ENCODE measurements at regions not wholly inside any gene's neighbourhood (a gene's known extent, or its start where the extent isn't known, plus 50 kb on each side); places are given as distances from the start of the nearest gene placed in this dataset.

GRCh38 chr4:96986816-96987215 is 1146.9 kb downstream of the PDHA2 start:
- TF ChIP-seq CTCF (conservative IDR thresholded peaks at IDR 0.05; ENCODE audit: low read depth): no peak
- ChIA-PET POLR2A (ENCODE audit: low non-redundant PET) (no interaction called here), CTCF (no interaction called here)
- DNase-seq (ENCODE audit: low spot score): no peak
- no peak overlapping the region for H3K27ac ChIP-seq

GRCh38 chr4:96991083-96991482 is 1151.2 kb downstream of the PDHA2 start:
- ChIA-PET CTCF (no interaction called here), POLR2A (ENCODE audit: low non-redundant PET) (no interaction called here)
- DNase-seq (ENCODE audit: low spot score): no peak
- H3K27ac ChIP-seq: no peak overlapping the region
- TF ChIP-seq CTCF (conservative IDR thresholded peaks at IDR 0.05; ENCODE audit: low read depth): no peak

- TF ChIP-seq CTCF (conservative IDR thresholded peaks at IDR 0.05; ENCODE audit: low read depth): no peak
- DNase-seq (ENCODE audit: low spot score): no peak
- no peak overlapping the region for H3K27ac ChIP-seq
- POLR2A ChIA-PET (ENCODE audit: low non-redundant PET): no interaction called here
- CTCF ChIA-PET: interaction anchor here (0.5 kb wide), 1 partner anchor 694 kb away, joined by 3 read pairs; no protein-coding TSS in a partner anchor
Observed at GRCh38 chr4:96992443-96992842, 1150.8 kb downstream of the STPG2 start.

- H3K27ac ChIP-seq: no peak overlapping the region
- no peak for TF ChIP-seq CTCF (conservative IDR thresholded peaks at IDR 0.05; ENCODE audit: low read depth)
- no peak for DNase-seq (ENCODE audit: low spot score)
- ChIA-PET POLR2A (ENCODE audit: low non-redundant PET) (no interaction called here), CTCF (interaction anchor here (0.6 kb wide), 1 partner anchor 28 kb away, joined by 8 read pairs; no protein-coding TSS in a partner anchor)
Observed at GRCh38 chr4:96993560-96993959, 1149.7 kb downstream of the STPG2 start.

- TF ChIP-seq CTCF (conservative IDR thresholded peaks at IDR 0.05; ENCODE audit: low read depth): no peak
- no peak overlapping the region for H3K27ac ChIP-seq
- no peak for DNase-seq (ENCODE audit: low spot score)
- POLR2A ChIA-PET (ENCODE audit: low non-redundant PET): no interaction called here
- CTCF ChIA-PET: no interaction called here
Observed at GRCh38 chr4:97003715-97004114, 1139.6 kb downstream of the STPG2 start.

GRCh38 chr4:97013309-97013708 is 1130.0 kb downstream of the STPG2 start:
- POLR2A ChIA-PET (ENCODE audit: low non-redundant PET): no interaction called here
- H3K27ac ChIP-seq: no peak overlapping the region
- no peak for TF ChIP-seq CTCF (conservative IDR thresholded peaks at IDR 0.05; ENCODE audit: low read depth)
- no peak for DNase-seq (ENCODE audit: low spot score)
- CTCF ChIA-PET: no interaction called here

- ChIA-PET CTCF (no interaction called here), POLR2A (ENCODE audit: low non-redundant PET) (no interaction called here)
- H3K27ac ChIP-seq: no peak overlapping the region
- no peak for DNase-seq (ENCODE audit: low spot score)
- TF ChIP-seq CTCF (conservative IDR thresholded peaks at IDR 0.05; ENCODE audit: low read depth): no peak
Observed at GRCh38 chr4:97013711-97014110, 1129.6 kb downstream of the STPG2 start.
